ENCODE measurements at regions not wholly inside any gene's neighbourhood (a gene's known extent, or its start where the extent isn't known, plus 50 kb on each side); places are given as distances from the start of the nearest gene placed in this dataset.

GRCh38 chr1:242811092-242811840 lies 286.8 kb upstream of the PLD5 start:
- TF ChIP-seq CTCF (conservative IDR thresholded peaks at IDR 0.05; ENCODE audit: low read length) (no peak), EZH2phosphoT487 (IDR thresholded peaks at IDR 0.05; ENCODE audit: borderline replicate concordance, low read depth, low read length) (no peak)

All from OCI-LY7 (cell line).